ENCODE measurements at regions not wholly inside any gene's neighbourhood (a gene's known extent, or its start where the extent isn't known, plus 50 kb on each side); places are given as distances from the start of the nearest gene placed in this dataset.

GRCh38 chr13:97135883-97136282 is 86.2 kb upstream of the MBNL2 start:
- no peak for DNase-seq (ENCODE audit: low read depth in 3 of 3)

- DNase-seq (ENCODE audit: low read depth in 3 of 3), result no peak
Measured at GRCh38 chr13:97136418-97136817, 85.7 kb upstream of the MBNL2 start.

GRCh38 chr13:97139691-97140090 is 82.4 kb upstream of the MBNL2 start:
- DNase-seq (ENCODE audit: low read depth in 3 of 3), result no peak

- no peak for DNase-seq (ENCODE audit: low read depth in 3 of 3)
Measured at GRCh38 chr13:97140131-97140530, 82.0 kb upstream of the MBNL2 start.

GRCh38 chr13:97140611-97141010 is 81.5 kb upstream of the MBNL2 start:
- no peak for DNase-seq (ENCODE audit: low read depth in 3 of 3)

GRCh38 chr13:97141097-97141496 is 81.0 kb upstream of the MBNL2 start:
- DNase-seq (ENCODE audit: low read depth in 3 of 3), result no peak

GRCh38 chr13:97141564-97142005 is 80.5 kb upstream of the MBNL2 start:
- peak in 1 of 3 donors; percentile 17 for DNase-seq (ENCODE audit: low read depth in 3 of 3)

- no peak for DNase-seq (ENCODE audit: low read depth in 3 of 3)
Measured at GRCh38 chr13:97142452-97142851, 79.7 kb upstream of the MBNL2 start.

- DNase-seq (ENCODE audit: low read depth in 3 of 3), result no peak
Measured at GRCh38 chr13:97145057-97145456, 77.1 kb upstream of the MBNL2 start.

- DNase-seq (ENCODE audit: low read depth in 3 of 3), result no peak
Measured at GRCh38 chr13:97148894-97149293, 73.2 kb upstream of the MBNL2 start.

- DNase-seq (ENCODE audit: low read depth in 3 of 3), result no peak
Measured at GRCh38 chr13:97160421-97160820, 61.7 kb upstream of the MBNL2 start.

GRCh38 chr13:97161582-97162231 is 60.4 kb upstream of the MBNL2 start:
- no peak for DNase-seq (ENCODE audit: low read depth in 3 of 3)

- no peak for DNase-seq (ENCODE audit: low read depth in 3 of 3)
Measured at GRCh38 chr13:97165502-97166425, 56.4 kb upstream of the MBNL2 start.

GRCh38 chr13:97171136-97171535 is 51.0 kb upstream of the MBNL2 start:
- no peak for DNase-seq (ENCODE audit: low read depth in 3 of 3)

Data from stimulated activated CD4-positive, alpha-beta T cell treated with anti-CD3 and anti-CD28 coated beads, TNF-alpha, amount 100 ng/mL, for 48 hours (primary cell).